ENCODE measurements at regions not wholly inside any gene's neighbourhood (a gene's known extent, or its start where the extent isn't known, plus 50 kb on each side); places are given as distances from the start of the nearest gene placed in this dataset.

DNA sequence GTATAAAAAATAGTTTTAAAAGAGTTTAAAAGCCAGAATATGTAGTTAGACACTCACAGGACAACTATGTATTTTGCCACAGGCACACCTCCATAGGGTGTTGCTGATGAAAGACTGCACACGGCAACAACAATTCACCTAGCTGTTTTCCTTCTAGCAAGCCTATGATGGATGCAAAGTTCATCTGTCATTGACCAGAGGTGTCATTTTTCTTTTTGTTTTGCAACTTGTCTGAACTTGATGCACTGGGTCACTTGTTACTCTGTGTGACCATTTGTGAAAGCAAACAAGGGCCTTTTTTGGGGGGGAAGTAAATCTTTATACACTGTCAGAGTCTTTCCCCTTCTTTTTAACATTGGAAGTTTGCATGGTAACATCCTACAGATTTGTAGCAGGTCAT lies 258.0 kb upstream of the SEMA3A start:
- POLR2A ChIA-PET: no interaction called here

GRCh38 chr7:84450772-84451171 lies 256.2 kb upstream of the SEMA3A start:
- ChIA-PET POLR2A (no interaction called here), CTCF (no interaction called here)

More for the DNA sequence above, 258.0 kb upstream of the SEMA3A start:
- CTCF ChIA-PET: no interaction called here

DNA sequence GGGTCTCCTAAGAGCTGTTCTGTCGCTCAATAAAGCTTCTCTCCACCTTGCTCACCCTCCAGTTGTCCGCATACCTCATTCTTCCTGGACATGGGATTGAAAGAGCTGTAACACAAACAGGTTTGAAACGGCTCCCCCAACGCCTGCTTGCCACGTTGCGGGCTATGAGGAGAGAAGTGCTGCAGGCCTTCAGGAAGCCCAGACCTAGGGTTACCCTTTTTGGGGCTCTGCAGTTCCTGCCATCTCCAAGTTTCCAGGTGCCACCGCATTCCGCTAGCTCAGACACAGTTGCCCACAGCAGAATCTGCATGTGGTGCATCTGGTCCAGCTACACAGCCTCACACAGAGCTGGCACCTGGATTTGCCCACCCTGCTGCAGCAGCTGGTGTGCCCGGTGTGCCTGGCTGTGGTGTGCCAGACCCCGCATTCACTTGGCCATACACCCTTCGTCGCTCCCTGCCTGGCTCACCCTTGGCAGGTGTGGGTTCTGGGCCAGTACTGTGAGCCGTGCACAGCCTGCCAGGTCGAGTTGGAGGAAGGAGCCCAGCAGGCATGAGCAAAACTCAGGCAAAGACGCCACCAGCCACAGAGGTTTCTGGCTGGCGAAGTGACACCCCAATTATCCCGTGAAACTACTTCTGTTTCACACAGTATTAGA lies 253.2 kb upstream of the SEMA3A start:
- ChIA-PET CTCF (no interaction called here), POLR2A (no interaction called here)

DNA sequence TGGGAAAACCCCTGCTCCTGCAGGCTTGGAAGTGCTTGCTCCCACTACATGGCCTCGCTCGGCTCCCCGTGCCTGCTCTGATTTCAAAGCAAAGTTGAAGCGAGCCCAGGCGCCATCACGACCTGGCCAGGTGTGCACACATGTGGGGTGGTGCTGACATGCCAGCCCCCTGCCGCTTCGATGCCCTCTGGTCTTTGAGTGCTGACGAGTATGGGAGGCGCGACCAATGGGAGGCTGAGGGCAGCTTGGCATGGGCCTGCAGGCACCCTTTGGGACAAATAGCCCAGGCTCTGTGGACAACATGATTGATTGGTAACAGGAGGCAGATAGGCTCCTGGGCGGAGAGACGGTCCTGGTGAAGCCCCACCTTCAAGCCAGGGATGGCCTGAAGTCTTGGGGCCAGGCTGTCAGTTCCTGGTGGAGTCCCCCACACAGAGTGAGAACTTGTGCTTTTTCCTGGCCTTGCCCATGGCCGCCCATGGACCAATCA lies 252.4 kb upstream of the SEMA3A start:
- POLR2A ChIA-PET: no interaction called here
- CTCF ChIA-PET: no interaction called here

GRCh38 chr7:84425702-84426259 lies 231.2 kb upstream of the SEMA3A start:
- CTCF ChIA-PET: no interaction called here
- POLR2A ChIA-PET: no interaction called here

- CTCF ChIA-PET: no interaction called here
- POLR2A ChIA-PET: no interaction called here
These were observed 228.2 kb upstream of the SEMA3A start for GRCh38 chr7:84422790-84423189.

- POLR2A ChIA-PET: no interaction called here
- CTCF ChIA-PET: no interaction called here
These were observed 217.8 kb upstream of the SEMA3A start for GRCh38 chr7:84412161-84412969.

- CTCF ChIA-PET: no interaction called here
- POLR2A ChIA-PET: no interaction called here
These were observed 205.1 kb upstream of the SEMA3A start for GRCh38 chr7:84399661-84400060.

DNA sequence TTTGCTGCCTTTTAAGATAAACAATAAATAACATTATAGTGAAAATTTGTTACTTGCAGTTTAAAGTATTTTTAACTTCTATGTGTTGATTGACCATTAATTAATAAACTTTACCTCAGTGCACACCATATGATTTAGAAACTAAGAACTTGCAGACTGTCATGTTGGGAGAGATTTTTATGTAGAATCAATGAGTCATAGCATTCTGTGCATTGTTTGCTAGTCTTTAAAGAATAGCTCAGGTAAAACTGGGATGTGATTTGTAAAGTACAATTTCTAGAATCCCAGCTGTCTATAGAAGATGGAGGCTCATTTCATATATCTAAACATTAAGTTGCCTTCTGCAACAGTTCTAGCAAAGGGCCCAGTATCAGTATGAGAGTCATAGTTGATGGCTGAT lies 199.6 kb upstream of the SEMA3A start:
- ChIA-PET POLR2A (no interaction called here), CTCF (no interaction called here)

DNA sequence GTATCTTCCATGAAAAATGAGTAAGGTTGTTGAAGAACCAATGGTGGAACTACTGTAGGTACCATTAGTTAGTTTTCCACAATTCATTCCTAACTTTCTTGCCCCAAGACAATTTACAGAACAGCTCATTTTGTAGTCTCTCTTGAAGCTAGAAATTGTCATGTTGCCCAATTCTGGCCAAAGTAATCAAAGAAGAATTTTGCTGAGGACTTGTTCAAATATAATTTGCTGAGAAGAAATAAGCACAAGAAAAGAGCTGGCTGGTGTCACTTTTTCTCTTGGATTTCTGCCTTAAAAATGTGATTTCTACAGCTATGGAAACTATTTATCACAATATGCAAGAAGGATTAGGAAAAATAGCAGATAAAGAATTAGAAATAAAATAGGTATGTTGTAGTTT lies 199.2 kb upstream of the SEMA3A start:
- CTCF ChIA-PET: no interaction called here
- POLR2A ChIA-PET: no interaction called here

DNA sequence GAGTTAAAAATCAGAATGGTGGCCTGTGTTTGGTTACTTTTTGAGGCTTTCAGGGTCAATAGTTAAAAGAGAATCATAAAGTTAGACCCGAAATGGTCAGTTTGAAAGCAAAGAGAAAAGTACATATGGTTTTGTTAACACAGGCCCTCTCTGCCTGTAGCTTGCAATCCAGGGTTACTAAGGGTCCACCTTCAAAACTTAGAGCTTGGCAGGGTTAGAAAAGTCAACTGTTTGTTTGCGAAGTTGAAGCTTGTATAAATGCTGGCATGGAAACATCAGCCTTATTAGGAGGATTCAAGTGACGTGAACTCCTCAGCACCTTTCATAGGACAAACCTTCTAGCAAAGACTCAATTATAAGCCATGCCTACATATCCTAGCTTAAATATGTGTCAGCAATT lies 196.3 kb upstream of the SEMA3A start:
- ChIA-PET POLR2A (no interaction called here), CTCF (no interaction called here)

- ChIA-PET CTCF (no interaction called here), POLR2A (no interaction called here)
These were observed 194.7 kb upstream of the SEMA3A start for GRCh38 chr7:84389242-84389641.

DNA sequence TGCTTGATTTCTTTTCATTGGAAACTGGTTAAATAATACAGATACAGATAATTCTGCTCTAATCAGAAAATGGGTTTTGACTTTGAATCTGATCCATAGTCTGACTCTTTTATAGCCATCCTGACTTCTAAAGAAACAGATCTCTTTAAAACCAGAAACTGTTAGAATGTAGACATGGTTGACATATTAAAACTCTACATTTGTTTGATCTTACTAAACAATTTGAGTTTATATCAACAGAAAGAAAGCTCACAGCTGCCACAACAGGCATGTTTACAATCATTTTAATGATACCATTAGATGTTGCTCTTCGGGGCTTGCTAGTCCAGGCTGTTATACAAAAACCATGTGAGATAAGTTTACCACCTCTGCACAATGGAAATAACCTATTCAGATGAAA lies 193.0 kb upstream of the SEMA3A start:
- ChIA-PET POLR2A (no interaction called here), CTCF (no interaction called here)

DNA sequence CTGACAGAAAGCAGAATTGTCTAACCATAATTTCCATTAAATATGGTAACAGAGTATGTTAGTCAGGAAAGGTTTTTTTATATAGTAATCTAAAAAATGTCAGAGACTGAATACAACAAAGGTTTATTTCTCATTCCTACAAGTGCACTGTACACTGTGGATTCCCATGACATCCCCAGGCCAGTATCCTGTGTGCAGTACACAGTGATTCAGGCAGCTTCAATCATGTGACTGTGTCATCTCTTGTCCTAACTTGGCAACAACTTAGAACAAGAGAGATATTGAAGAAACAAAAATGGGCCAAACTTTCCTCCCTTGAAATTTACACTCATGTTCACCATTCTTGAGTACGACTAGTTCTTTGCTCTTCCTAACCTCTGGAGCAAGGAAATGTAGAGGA lies 189.8 kb upstream of the SEMA3A start:
- CTCF ChIA-PET: no interaction called here
- POLR2A ChIA-PET: no interaction called here

DNA sequence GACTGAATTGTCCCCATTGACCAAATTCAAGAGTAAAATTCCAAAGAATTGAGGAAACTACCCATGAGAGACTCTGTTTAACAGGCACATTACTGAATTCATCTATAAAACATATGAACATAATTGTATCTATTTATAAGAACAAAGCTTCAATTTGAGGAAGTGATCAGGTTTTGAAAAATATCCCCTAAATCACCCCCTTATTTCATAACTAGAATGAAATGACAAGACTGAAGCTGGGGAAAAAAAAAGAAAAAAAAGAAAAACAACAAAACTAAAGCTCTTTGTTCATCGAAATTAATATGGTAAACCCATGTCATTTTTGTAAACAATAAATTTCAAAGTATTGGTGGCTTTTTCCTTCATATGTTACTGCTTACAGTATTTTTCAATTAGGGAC lies 184.9 kb upstream of the SEMA3A start:
- ChIA-PET CTCF (no interaction called here), POLR2A (no interaction called here)

- ChIA-PET CTCF (no interaction called here), POLR2A (no interaction called here)
These were observed 178.1 kb upstream of the SEMA3A start for GRCh38 chr7:84372712-84373111.

DNA sequence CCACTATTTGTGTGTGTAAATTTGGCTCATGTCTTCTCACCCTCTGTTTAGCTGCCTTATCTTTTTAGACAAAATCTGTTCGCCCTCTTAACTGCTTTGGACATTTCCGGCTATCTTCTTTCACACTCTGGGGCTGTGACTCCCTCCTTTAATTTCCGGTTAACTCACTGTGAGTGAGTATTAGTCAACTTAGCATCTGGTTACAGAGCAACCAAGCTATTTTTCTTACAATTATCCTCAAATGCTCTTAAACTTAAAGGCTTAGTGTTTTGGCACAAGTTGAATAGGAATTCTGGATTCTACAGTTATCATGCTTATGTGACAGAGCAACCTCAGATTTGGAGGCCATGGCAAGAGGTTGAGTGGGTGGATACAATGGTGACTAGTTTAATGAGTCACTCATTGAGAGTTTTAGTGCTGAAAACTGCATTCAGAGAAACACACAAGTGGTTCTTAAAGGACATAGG lies 177.6 kb upstream of the SEMA3A start:
- CTCF ChIA-PET: no interaction called here
- POLR2A ChIA-PET: no interaction called here

- ChIA-PET CTCF (no interaction called here), POLR2A (no interaction called here)
These were observed 175.5 kb upstream of the SEMA3A start for GRCh38 chr7:84370114-84370513.

GRCh38 chr7:84368122-84368521 lies 173.5 kb upstream of the SEMA3A start:
- CTCF ChIA-PET: no interaction called here
- POLR2A ChIA-PET: no interaction called here

DNA sequence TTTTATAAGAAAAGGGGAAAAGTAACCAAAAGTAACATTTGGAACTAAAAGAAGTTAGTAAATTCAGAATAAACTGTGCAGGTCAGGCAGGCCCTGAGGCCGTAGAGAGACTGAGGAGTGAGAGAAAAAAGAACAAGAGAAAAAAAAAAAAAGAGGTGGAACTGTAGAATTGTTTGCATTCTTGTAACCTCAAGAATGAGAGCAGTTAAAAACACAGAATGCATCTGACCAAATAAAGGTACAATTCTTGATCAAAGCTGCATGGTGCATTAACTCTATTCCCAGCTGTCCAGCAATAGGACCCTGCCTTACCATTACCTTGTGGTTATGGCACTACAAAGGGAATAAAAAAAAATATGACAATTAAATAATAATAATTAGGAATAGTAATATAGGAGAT lies 170.1 kb upstream of the SEMA3A start:
- ChIA-PET CTCF (no interaction called here), POLR2A (no interaction called here)

DNA sequence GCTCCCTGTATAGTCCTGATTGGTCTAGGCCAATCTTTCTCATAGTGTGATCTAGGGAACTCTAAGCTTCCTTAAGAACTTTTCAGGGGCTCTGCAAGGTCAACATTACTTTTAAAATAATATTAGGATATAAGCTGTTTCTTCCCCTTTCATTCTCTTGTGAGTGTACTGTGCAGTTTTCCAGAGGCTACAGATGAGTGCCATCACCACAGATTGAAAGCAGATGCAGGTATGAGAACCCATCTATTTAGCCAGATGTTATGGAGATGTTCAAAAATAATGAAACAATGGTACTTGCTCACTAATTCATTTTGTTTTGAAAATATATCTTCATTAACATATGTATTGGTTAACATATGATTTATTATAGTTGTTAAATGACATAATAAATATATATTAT lies 169.2 kb upstream of the SEMA3A start:
- POLR2A ChIA-PET: no interaction called here
- CTCF ChIA-PET: no interaction called here

- CTCF ChIA-PET: no interaction called here
These were observed 168.2 kb upstream of the SEMA3A start for GRCh38 chr7:84362828-84363227.

More at GRCh38 chr7:84362828-84363227, 168.2 kb upstream of the SEMA3A start:
- POLR2A ChIA-PET: no interaction called here

Data from activated CD8-positive, alpha-beta memory T cell treated with anti-CD3 and anti-CD28 coated beads for 36 hours (primary cell).